Activated CD4-positive, CD25-positive, alpha-beta regulatory T cell treated with anti-CD3 and anti-CD28 coated beads, Interleukin-2, amount 50 U/mL, for 24 hours (primary cell): ENCODE measurements at regions not wholly inside any gene's neighbourhood (a gene's known extent, or its start where the extent isn't known, plus 50 kb on each side); places are given as distances from the start of the nearest gene placed in this dataset.
"Not testable (repeated sequence)": the region's sequence is repeated elsewhere in the genome, so short reads cannot be mapped to it uniquely, and the experiment has no call there.

Experiments
- ATAC-seq, 2 donors: fragments of 150-1000 bp; cut with Tn5 transposase; one replicate each; pipeline ENCODE4 v1.10.0; 2021; ENCODE audit warnings: mild to moderate bottlenecking in 1 of 2, moderate library complexity in 1 of 2

DNA sequence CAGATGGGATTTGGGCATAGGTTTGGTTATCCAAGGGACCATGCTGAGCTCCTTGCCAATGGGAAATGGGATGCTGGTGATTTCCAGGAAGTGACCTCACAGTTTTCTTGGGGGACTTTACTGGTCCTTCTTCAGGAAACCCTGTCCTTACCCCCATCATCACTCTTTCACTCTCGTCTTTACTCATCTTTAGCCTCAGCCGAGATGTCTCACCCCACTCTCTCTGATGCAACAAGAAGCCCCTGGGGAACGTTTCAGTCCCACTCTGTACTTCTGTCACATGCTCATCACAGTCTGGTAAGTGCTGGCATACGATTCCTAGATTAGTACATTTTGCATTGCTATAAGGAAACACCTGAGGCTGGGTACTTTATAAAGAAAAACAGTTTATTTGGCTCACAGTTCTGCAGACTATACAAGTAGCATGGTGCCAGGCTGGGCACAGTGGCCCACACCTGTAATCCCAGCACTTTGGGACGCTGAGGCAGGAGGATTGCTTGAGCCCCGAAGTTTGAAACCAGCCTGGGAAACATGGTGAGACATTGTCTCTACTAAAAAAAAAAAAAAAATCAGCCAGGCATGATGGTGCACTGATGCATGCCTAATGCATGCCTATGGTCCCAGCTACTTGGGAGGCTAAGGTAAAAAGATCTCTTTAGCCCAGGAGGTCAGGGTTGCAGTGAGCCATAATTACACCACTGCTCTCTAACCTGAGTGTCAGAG lies 63.5 kb upstream of the VKORC1L1 start:
- ATAC-seq = peak; percentile 38 to 41

GRCh38 chr7:65809982-65810288 lies 62.9 kb upstream of the VKORC1L1 start:
- ATAC-seq = no peak

DNA sequence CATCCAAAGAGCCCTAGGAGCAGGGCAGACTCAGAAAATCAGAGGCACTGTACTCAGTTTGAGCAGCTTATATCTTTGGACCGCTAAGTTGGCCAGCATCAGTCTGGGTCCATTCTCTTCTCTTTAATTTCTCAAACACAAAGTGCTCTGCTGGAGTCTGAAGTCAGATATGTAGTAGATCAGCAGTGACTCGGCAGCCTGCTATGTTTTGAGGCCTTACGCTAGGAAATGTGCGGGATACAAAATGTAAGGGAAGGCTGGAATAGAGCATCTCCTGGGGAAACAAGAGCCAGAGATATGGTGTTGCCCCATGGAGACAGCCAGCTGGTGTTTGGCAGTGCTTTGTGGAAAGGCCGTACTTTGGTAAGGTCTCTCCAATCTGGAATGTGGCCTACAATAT lies 60.6 kb upstream of the VKORC1L1 start:
- no peak for ATAC-seq

GRCh38 chr7:65814556-65815167 lies 58.2 kb upstream of the VKORC1L1 start:
- not testable (repeated sequence) for ATAC-seq

GRCh38 chr7:65820287-65820950 lies 52.5 kb upstream of the VKORC1L1 start:
- no peak for ATAC-seq
